ENCODE measurements at regions not wholly inside any gene's neighbourhood (a gene's known extent, or its start where the extent isn't known, plus 50 kb on each side); places are given as distances from the start of the nearest gene placed in this dataset.

DNA sequence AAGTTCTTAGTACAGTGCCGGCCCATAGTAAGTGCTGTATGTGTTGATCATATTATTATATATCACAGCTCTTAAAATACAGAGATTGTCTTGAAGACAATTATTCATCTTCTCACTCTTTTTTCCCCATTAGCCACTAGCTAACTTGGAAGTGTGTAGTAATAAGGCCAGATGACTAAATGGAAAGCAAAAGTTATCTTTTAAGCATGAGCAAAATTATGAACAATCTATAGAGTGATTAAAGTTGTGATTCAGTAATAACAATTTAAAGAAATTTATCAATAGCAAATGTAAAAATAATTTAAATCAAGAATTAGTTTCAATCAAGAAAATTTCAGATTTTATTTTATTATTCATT is 630.9 kb upstream of the TBL1XR1 start:
- Histone ChIP-seq H4K20me1 (replicated peaks; ENCODE audit: control insufficient read depth, extremely low read depth, insufficient read depth, low read length) (no peaks in the 10 kb centered on the region), H3K9me1 (replicated peaks; ENCODE audit: control insufficient read depth, extremely low read depth, insufficient read depth, low read length) (no peaks in the 10 kb centered on the region), H3K9me3 (replicated peaks; ENCODE audit: control insufficient read depth, insufficient read depth, low read length) (no peaks in the 10 kb centered on the region), H3K4me1 (ENCODE audit: control insufficient read depth, extremely low read depth, insufficient read depth, low read length) (peaks cover 8% of the 10 kb centered on the region), H2AFZ (ENCODE audit: low read depth, low read length) (no peak overlapping the region), H3K27me3 (ENCODE audit: control insufficient read depth in 2 of 2, insufficient read depth in 2 of 2, low read length in 2 of 2) (no peaks in the 10 kb centered on the region), H3K4me2 (ENCODE audit: insufficient read depth, low read length) (no peak overlapping the region), H3K36me3 (ENCODE audit: control insufficient read depth in 2 of 2, extremely low read depth in 1 of 2, insufficient read depth in 2 of 2, low read length in 2 of 2) (no peaks in the 10 kb centered on the region), H3K4me3 (replicated peaks in 1 of 3; ENCODE audit: insufficient read depth in 1 of 3, low read depth in 1 of 3, low read length in 3 of 3) (no peak overlapping the region), H3K79me2 (ENCODE audit: control insufficient read depth, insufficient read depth, low read length) (no peaks in the 10 kb centered on the region), H3K27ac (ENCODE audit: insufficient read depth, low read depth, low read length) (no peak overlapping the region), H3K9ac (replicated peaks; ENCODE audit: extremely low read depth, insufficient read depth, low read length) (no peak overlapping the region)
- DNase-seq (ENCODE audit: low read depth, low spot score), result no peak
- ChIA-PET POLR2A (no interaction called here), CTCF (no interaction called here)
- no peak for TF ChIP-seq CTCF (IDR thresholded peaks at IDR 0.05; ENCODE audit: extremely low read depth in 1 of 2, insufficient read depth in 1 of 2, low read depth in 1 of 2, low read length in 2 of 2)
- TF ChIP-seq FOS (IDR thresholded peaks at IDR 0.05; ENCODE audit: borderline replicate concordance, insufficient read depth, low read length), result no peak
- TF ChIP-seq MYC (IDR thresholded peaks at IDR 0.05; ENCODE audit: low read depth, low read length), result no peak
- no peak for TF ChIP-seq EZH2 (IDR thresholded peaks at IDR 0.05; ENCODE audit: borderline replicate concordance, low read depth, low read length, severe bottlenecking)
- TF ChIP-seq, protein P1, sequence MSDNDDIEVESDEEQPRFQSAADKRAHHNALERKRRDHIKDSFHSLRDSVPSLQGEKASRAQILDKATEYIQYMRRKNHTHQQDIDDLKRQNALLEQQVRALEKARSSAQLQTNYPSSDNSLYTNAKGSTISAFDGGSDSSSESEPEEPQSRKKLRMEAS (IDR thresholded peaks at IDR 0.05; ENCODE audit: insufficient read depth, insufficient read length), result no peak
- TF ChIP-seq JUN (IDR thresholded peaks at IDR 0.05; ENCODE audit: borderline replicate concordance, insufficient read depth, insufficient read length, low read depth), result no peak
- TF ChIP-seq POLR2A (IDR thresholded peaks at IDR 0.05; ENCODE audit: low read depth, low read length), result no peak
- no peak for TF ChIP-seq POLR2AphosphoS5 (IDR thresholded peaks at IDR 0.05; ENCODE audit: insufficient read depth, low read depth, low read length)
- intact Hi-C loops (cut with micrococcal nuclease) (no loop called here), dilution Hi-C loops (cut with MboI; ENCODE audit: extremely low pct_ligation_motif_present, low sequenced_read_pairs) (no loop called here)
- FAIRE-seq, result no peak
- BruUV-seq (replicated peaks), result no TSS peak
